Loucy (cell line): ENCODE measurements at regions not wholly inside any gene's neighbourhood (a gene's known extent, or its start where the extent isn't known, plus 50 kb on each side); places are given as distances from the start of the nearest gene placed in this dataset.

Experiments used
- H2AFZ ChIP-seq: fragments of 200-600 bp; sonication (generic); 2 replicates; pipeline ENCODE4 v1.6.0; 2016; ENCODE audit warnings: antibody characterized with exemption, mild to moderate bottlenecking, low read length, moderate library complexity
- H3F3A ChIP-seq: fragments of 200-600 bp; 2 replicates; pipeline ENCODE4 v1.6.0; 2016; ENCODE audit warnings: antibody characterized with exemption, low read depth, mild to moderate bottlenecking
- H3K27me3 ChIP-seq: fragments of 200-600 bp; sonication (generic); 2 replicates; pipeline ENCODE4 v1.6.1; 2014; ENCODE audit warnings: low read length, mild to moderate bottlenecking; ENCODE audit not compliant: insufficient read depth, poor library complexity, severe bottlenecking
- H3K36me3 ChIP-seq: fragments of 200-600 bp; sonication (generic); 2 replicates; pipeline ENCODE4 v1.6.1; 2016; ENCODE audit warnings: low read length; ENCODE audit not compliant: insufficient read depth
- H3K4me1 ChIP-seq: fragments of 200-600 bp; sonication (generic); 2 replicates; pipeline ENCODE4 v1.5.1; 2014; ENCODE audit warnings: low read length, mild to moderate bottlenecking; ENCODE audit not compliant: insufficient read depth, poor library complexity, severe bottlenecking
- H3K4me2 ChIP-seq: fragments of 200-600 bp; sonication (generic); 2 replicates; pipeline ENCODE4 v1.6.0; 2014; ENCODE audit warnings: antibody characterized with exemption, low read length, low read depth, mild to moderate bottlenecking; ENCODE audit not compliant: poor library complexity, severe bottlenecking
- H3K4me3 ChIP-seq: fragments of 200-600 bp; sonication (generic); 2 replicates; pipeline ENCODE4 v1.5.1; 2014; ENCODE audit warnings: low read length, mild to moderate bottlenecking, mixed read lengths; ENCODE audit not compliant: poor library complexity, severe bottlenecking
- H3K79me2 ChIP-seq: fragments of 200-600 bp; sonication (generic); 2 replicates; pipeline ENCODE4 v1.6.1; 2014; ENCODE audit warnings: low read length; ENCODE audit not compliant: insufficient read depth
- H3K9ac ChIP-seq: fragments of 200-600 bp; sonication (generic); 2 replicates; pipeline ENCODE4 v1.6.0; 2014; ENCODE audit warnings: mild to moderate bottlenecking, low read depth, low read length, moderate library complexity; ENCODE audit not compliant: poor library complexity, severe bottlenecking
- H3K9me2 ChIP-seq: fragments of 200-600 bp; sonication (generic); replicated peaks from 2 replicates; pipeline ENCODE4 v1.6.1; 2016; ENCODE audit warnings: low read depth, low read length, mixed read lengths
- H3K9me3 ChIP-seq: fragments of 200-600 bp; sonication (generic); 2 replicates; pipeline ENCODE4 v1.6.1; 2014; ENCODE audit warnings: mild to moderate bottlenecking, antibody characterized with exemption, low read length, low read depth; ENCODE audit not compliant: insufficient read depth
- H4K20me1 ChIP-seq: fragments of 200-600 bp; sonication (generic); 2 replicates; pipeline ENCODE4 v1.6.0; 2014; ENCODE audit warnings: antibody characterized with exemption, low read length, mild to moderate bottlenecking; ENCODE audit not compliant: insufficient read depth, poor library complexity, severe bottlenecking
- CTCF ChIP-seq: fragments of 200-600 bp; sonication (generic); conservative IDR thresholded peaks from 2 replicates; pipeline ENCODE4 v1.5.1; 2014; ENCODE audit warnings: mild to moderate bottlenecking, antibody characterized with exemption, low read length
- EZH2phosphoT487 ChIP-seq: fragments of 200-600 bp; IDR thresholded peaks from 2 replicates; pipeline ENCODE4 v1.6.1; 2018; ENCODE audit warnings: antibody characterized with exemption, mild to moderate bottlenecking, moderate library complexity, borderline replicate concordance

GRCh38 chr13:39941236-39941635, 285.8 kb downstream of the COG6 start:
- no peak overlapping the region for H2AFZ ChIP-seq
- TF ChIP-seq CTCF = no peak
- no peak for TF ChIP-seq EZH2phosphoT487

GRCh38 chr13:39941911-39942551, 286.6 kb downstream of the COG6 start:
- Histone ChIP-seq H3K4me1 (peaks cover 5% of the 10 kb centered on the region), H3K9me2 (no peaks in the 10 kb centered on the region), H3K4me2 (no peak overlapping the region), H3K79me2 (no peaks in the 10 kb centered on the region), H3F3A (no peaks in the 10 kb centered on the region), H4K20me1 (no peaks in the 10 kb centered on the region), H3K4me3 (no peak overlapping the region), H3K27me3 (no peaks in the 10 kb centered on the region), H3K9ac (no peak overlapping the region), H2AFZ (no peak overlapping the region), H3K9me3 (no peaks in the 10 kb centered on the region), H3K36me3 (no peaks in the 10 kb centered on the region)
- no peak for TF ChIP-seq EZH2phosphoT487
- TF ChIP-seq CTCF = no peak

More at GRCh38 chr13:39941236-39941635, 285.8 kb downstream of the COG6 start:
- Histone ChIP-seq H4K20me1 (no peaks in the 10 kb centered on the region), H3K4me2 (no peak overlapping the region), H3K79me2 (no peaks in the 10 kb centered on the region), H3K4me3 (no peak overlapping the region), H3K4me1 (peaks cover 5% of the 10 kb centered on the region), H3K9ac (no peak overlapping the region), H3F3A (no peaks in the 10 kb centered on the region), H3K9me3 (no peaks in the 10 kb centered on the region), H3K9me2 (no peaks in the 10 kb centered on the region), H3K27me3 (no peaks in the 10 kb centered on the region), H3K36me3 (no peaks in the 10 kb centered on the region)

GRCh38 chr13:39942552-39943273, 287.3 kb downstream of the COG6 start:
- TF ChIP-seq CTCF (peak; percentile 100), EZH2phosphoT487 (no peak)
- Histone ChIP-seq H3F3A (no peaks in the 10 kb centered on the region), H3K4me3 (no peak overlapping the region), H2AFZ (no peak overlapping the region), H3K9me2 (no peaks in the 10 kb centered on the region), H3K36me3 (no peaks in the 10 kb centered on the region), H3K9ac (no peak overlapping the region), H3K4me2 (no peak overlapping the region), H3K9me3 (no peaks in the 10 kb centered on the region), H3K4me1 (no peaks in the 10 kb centered on the region), H3K79me2 (no peaks in the 10 kb centered on the region), H4K20me1 (no peaks in the 10 kb centered on the region), H3K27me3 (no peaks in the 10 kb centered on the region)
